ENCODE measurements at regions not wholly inside any gene's neighbourhood (a gene's known extent, or its start where the extent isn't known, plus 50 kb on each side); places are given as distances from the start of the nearest gene placed in this dataset.

DNA sequence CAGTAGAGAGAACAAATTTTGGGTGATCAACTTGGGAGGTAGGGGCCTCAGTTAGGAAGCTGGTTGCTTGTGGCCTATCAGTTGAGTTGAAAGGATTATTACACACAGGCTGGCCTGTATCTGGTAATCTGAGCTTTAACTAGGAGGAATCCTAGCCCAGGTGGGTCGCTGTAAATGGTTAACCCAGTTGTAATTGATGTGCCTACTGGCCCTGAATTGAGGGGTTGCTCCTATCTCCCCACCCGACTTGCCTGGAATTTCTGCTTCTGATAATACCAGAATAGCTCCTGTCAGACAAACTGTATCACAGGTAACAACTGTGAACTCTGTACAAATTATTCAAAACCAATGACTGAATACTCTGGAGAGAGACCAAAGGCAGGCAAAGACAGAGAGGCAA, 210.4 kb upstream of the RUNX1 start:
- H3K4me3 ChIP-seq (ENCODE audit: low read depth, low read length) = no peak overlapping the region
- POLR2A ChIA-PET = no interaction called here
- TF ChIP-seq, protein P1, sequence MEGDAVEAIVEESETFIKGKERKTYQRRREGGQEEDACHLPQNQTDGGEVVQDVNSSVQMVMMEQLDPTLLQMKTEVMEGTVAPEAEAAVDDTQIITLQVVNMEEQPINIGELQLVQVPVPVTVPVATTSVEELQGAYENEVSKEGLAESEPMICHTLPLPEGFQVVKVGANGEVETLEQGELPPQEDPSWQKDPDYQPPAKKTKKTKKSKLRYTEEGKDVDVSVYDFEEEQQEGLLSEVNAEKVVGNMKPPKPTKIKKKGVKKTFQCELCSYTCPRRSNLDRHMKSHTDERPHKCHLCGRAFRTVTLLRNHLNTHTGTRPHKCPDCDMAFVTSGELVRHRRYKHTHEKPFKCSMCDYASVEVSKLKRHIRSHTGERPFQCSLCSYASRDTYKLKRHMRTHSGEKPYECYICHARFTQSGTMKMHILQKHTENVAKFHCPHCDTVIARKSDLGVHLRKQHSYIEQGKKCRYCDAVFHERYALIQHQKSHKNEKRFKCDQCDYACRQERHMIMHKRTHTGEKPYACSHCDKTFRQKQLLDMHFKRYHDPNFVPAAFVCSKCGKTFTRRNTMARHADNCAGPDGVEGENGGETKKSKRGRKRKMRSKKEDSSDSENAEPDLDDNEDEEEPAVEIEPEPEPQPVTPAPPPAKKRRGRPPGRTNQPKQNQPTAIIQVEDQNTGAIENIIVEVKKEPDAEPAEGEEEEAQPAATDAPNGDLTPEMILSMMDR (IDR thresholded peaks at IDR 0.05; ENCODE audit: insufficient read depth, low read length, missing control alignments) = no peak
- no peak for DNase-seq (ENCODE audit: low read depth, low spot score)
- CTCF ChIA-PET = no interaction called here

DNA sequence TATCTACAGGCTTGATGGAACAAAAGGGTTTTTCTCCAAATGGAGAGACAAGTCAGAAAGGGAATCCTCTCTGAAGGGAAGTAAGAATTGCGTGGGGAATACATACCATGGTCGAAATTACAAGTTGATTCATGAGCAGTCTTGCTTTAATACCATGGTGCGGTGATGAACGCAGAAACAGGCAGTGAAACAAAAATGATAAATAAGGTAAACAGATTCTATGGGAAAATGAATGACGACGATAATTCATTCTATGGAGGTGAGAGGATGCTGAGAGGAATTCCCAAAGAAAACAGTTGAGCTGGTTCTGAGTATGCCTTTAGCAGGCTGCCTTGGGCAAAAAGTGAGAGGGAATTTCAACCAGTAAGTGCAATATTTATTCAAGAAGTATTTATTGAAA, 209.4 kb upstream of the RUNX1 start:
- ChIA-PET CTCF (no interaction called here), POLR2A (no interaction called here)
- TF ChIP-seq, protein P1 (IDR thresholded peaks at IDR 0.05; ENCODE audit: insufficient read depth, low read length, missing control alignments) = no peak

DNA sequence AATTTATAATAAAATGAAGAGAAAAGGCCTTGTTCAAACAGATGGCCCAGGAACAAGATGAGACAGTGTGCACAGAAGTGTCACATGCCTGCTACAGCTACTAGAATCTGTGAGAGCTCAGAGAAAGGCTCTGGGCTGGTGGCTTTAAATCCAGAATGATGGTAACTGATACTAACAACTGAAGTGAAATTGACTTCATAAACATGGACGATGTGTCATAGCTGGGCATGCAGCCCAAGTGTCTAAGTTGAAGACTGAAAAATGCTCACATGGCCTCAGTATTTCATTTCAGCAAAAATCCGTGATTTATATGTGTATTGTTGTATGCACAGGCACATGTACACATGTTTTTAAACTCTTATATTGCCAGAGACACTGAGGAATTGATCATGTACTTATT, 208.3 kb upstream of the RUNX1 start:
- TF ChIP-seq, protein P1 (IDR thresholded peaks at IDR 0.05; ENCODE audit: insufficient read depth, low read length, missing control alignments) = no peak
- POLR2A ChIA-PET = interaction anchor here (1.9 kb wide), 1 partner anchor 368 kb away, joined by 12 read pairs; no protein-coding TSS in a partner anchor
- DNase-seq (ENCODE audit: low read depth, low spot score) = peak; percentile 52
- no peak overlapping the region for H3K4me3 ChIP-seq (ENCODE audit: low read depth, low read length)
- CTCF ChIA-PET = interaction anchor here (0.7 to 1.5 kb wide), 3 partner anchors 42 to 368 kb away, joined by 3 to 4 read pairs (median 3); no protein-coding TSS in a partner anchor

More for the DNA sequence above, 209.4 kb upstream of the RUNX1 start:
- H3K4me3 ChIP-seq (ENCODE audit: low read depth, low read length) = no peak overlapping the region
- DNase-seq (ENCODE audit: low read depth, low spot score) = no peak

DNA sequence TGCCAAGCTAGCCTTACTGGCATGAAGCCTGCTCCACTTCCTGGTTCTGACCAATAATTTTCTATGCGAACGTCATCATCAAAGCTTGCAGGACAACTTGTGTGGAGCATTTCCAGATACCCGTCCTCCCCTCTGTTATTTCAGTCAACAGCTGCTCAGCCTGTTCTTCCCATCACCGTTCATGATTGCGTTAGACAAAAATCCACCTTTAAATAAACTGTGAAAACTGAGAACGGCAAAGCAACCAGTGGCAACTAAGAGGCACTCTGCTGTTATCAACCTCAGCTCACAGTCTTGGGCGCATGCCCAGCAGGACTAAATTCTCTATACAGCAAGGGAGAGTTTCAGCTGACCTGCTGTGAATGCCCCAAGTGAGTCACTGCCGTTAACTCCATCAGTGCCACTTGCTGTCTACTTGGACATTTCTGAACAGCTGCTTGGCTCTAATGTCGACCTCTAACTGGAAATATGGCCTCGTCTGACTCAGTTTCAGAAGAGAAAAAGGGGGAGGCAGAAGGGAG, 207.4 kb upstream of the RUNX1 start:
- POLR2A ChIA-PET = interaction anchor here (0.6 to 1.9 kb wide), 5 partner anchors 95 to 367 kb away, joined by 3 to 12 read pairs (median 4); no protein-coding TSS in a partner anchor
- DNase-seq (ENCODE audit: low read depth, low spot score) = peak; percentile 95
- peak overlapping the region; percentile 27 for H3K4me3 ChIP-seq (ENCODE audit: low read depth, low read length)

DNA sequence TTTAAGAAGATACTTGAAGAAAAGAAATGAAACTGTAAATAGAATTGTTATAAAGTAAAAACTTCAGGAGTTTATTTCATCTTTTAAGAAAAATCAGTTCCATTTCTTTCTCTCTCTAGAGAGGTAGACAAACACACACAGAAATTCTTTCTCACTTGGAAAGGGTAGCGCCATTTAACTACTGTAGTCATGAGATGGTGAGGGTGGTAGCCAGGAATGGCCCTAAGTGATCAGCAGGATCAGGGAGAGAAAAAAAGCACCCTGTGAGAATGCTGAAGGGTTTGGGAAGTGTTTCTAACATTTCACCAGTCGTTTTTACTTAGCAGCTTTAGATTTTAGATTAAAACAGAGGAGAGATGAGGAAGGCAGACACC, 205.7 kb upstream of the RUNX1 start:
- TF ChIP-seq, protein P1 (IDR thresholded peaks at IDR 0.05; ENCODE audit: insufficient read depth, low read length, missing control alignments) = no peak
- H3K4me3 ChIP-seq (ENCODE audit: low read depth, low read length) = no peak overlapping the region
- ChIA-PET POLR2A (no interaction called here), CTCF (interaction anchor here (1.2 kb wide), 2 partner anchors 365 to 509 kb away, joined by 3 read pairs; no protein-coding TSS in a partner anchor)
- DNase-seq (ENCODE audit: low read depth, low spot score) = no peak

More for the DNA sequence above, 207.4 kb upstream of the RUNX1 start:
- TF ChIP-seq, protein P1 (IDR thresholded peaks at IDR 0.05; ENCODE audit: insufficient read depth, low read length, missing control alignments) = no peak
- CTCF ChIA-PET = interaction anchor here (1.1 to 1.6 kb wide), 3 partner anchors 41 to 367 kb away, joined by 3 to 6 read pairs (median 4); no protein-coding TSS in a partner anchor

DNA sequence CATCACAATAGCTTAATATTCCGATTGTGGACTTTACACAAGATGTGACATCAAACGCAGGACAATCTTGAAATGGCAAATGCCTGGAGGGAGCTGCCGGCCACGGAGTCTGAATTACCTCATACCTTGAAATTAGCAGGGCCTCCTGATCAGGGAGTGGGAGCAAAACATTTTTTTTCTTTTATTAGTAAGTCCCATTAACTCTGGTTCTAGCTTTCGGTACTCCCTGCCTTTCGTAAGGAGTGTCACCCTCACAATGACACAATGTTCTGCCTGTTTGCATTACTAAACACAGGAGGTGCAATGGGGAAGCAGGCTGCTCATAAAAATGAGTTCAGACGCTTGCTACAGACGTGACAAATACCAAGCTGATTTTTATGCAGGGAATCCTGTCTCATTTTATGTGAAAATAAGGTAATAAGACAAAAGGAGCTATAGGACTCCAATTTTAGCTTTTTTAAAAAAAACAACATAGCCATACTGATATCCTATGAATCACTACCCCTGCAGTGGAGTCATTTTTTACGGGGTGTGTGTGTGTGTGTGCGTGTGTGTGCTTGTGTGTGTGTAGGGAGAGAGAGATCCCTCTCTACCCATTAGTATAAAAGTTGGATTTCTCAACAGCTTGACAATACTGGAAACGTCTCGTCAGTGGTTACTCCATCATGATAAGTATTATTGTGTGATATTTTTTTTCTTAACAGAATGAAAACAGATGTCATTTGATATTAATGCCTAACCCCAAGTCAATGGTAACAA, 205.1 kb upstream of the RUNX1 start:
- TF ChIP-seq, protein P1 (IDR thresholded peaks at IDR 0.05; ENCODE audit: insufficient read depth, low read length, missing control alignments) = no peak
- peak; percentile 84 for DNase-seq (ENCODE audit: low read depth, low spot score)
- POLR2A ChIA-PET = interaction anchor here (0.6 to 1.6 kb wide), 5 partner anchors 13 to 366 kb away, joined by 3 to 4 read pairs (median 3); no protein-coding TSS in a partner anchor
- CTCF ChIA-PET = interaction anchor here (1.0 to 1.3 kb wide), 4 partner anchors 146 to 509 kb away, joined by 3 to 4 read pairs (median 3); no protein-coding TSS in a partner anchor
- H3K4me3 ChIP-seq (ENCODE audit: low read depth, low read length) = no peak overlapping the region

All from AG04449 (cell line).